Stimulated activated CD4-positive, alpha-beta T cell treated with anti-CD3 and anti-CD28 coated beads, Interleukin-15, amount 100 ng/mL, for 24 hours (primary cell): ENCODE measurements at regions not wholly inside any gene's neighbourhood (a gene's known extent, or its start where the extent isn't known, plus 50 kb on each side); places are given as distances from the start of the nearest gene placed in this dataset.

Source experiments
- DNase-seq: peaks from one replicate; pipeline ENCODE4 v3.0.0-alpha.2; 2020

- no peak for DNase-seq
These were observed 75.8 kb upstream of the SOX5 start for GRCh38 chr12:24025153-24025798.

GRCh38 chr12:24023081-24023480 lies 73.6 kb upstream of the SOX5 start:
- no peak for DNase-seq

GRCh38 chr12:24021164-24021502 lies 71.7 kb upstream of the SOX5 start:
- DNase-seq: no peak

GRCh38 chr12:24020397-24021163 lies 71.1 kb upstream of the SOX5 start:
- DNase-seq: no peak

GRCh38 chr12:24015833-24016160 lies 66.3 kb upstream of the SOX5 start:
- no peak for DNase-seq

- no peak for DNase-seq
These were observed 65.7 kb upstream of the SOX5 start for GRCh38 chr12:24014915-24015832.

GRCh38 chr12:24014240-24014639 lies 64.8 kb upstream of the SOX5 start:
- DNase-seq: no peak

GRCh38 chr12:24012528-24012927 lies 63.1 kb upstream of the SOX5 start:
- no peak for DNase-seq

- no peak for DNase-seq
These were observed 62.5 kb upstream of the SOX5 start for GRCh38 chr12:24011927-24012507.

GRCh38 chr12:24008166-24008565 lies 58.7 kb upstream of the SOX5 start:
- DNase-seq: no peak
